Gastrocnemius medialis (tissue), 4 donors: ENCODE measurements at regions not wholly inside any gene's neighbourhood (a gene's known extent, or its start where the extent isn't known, plus 50 kb on each side); places are given as distances from the start of the nearest gene placed in this dataset.

Source experiments
- POLR2A ChIP-seq, 2 donors: fragments of 450-650 bp; IDR thresholded peaks; one replicate each; pipeline ENCODE4 v1.6.1; 2017; ENCODE audit warnings: antibody characterized with exemption in 2 of 2, mild to moderate bottlenecking in 2 of 2, moderate library complexity in 2 of 2
- TF ChIP-seq, protein P1 (sequence below), 5 experiments: fragments of 450-650 bp in 3 of 5; fragments of 200-600 bp in 2 of 5; sonication (generic) in 2 of 5; IDR thresholded peaks in 4 of 5; conservative IDR thresholded peaks in 1 of 5; 1 replicate in 4 of 5; 2 replicates in 1 of 5; pipeline ENCODE4 v1.5.1; 2016 to 2019; ENCODE audit warnings: antibody characterized with exemption in 5 of 5, mild to moderate bottlenecking in 3 of 5, moderate library complexity in 3 of 5

GRCh38 chr14:39860596-39861228 is 428.5 kb upstream of the FBXO33 start:
- TF ChIP-seq POLR2A (IDR thresholded peaks at IDR 0.05), result no peak
- TF ChIP-seq, protein P1, sequence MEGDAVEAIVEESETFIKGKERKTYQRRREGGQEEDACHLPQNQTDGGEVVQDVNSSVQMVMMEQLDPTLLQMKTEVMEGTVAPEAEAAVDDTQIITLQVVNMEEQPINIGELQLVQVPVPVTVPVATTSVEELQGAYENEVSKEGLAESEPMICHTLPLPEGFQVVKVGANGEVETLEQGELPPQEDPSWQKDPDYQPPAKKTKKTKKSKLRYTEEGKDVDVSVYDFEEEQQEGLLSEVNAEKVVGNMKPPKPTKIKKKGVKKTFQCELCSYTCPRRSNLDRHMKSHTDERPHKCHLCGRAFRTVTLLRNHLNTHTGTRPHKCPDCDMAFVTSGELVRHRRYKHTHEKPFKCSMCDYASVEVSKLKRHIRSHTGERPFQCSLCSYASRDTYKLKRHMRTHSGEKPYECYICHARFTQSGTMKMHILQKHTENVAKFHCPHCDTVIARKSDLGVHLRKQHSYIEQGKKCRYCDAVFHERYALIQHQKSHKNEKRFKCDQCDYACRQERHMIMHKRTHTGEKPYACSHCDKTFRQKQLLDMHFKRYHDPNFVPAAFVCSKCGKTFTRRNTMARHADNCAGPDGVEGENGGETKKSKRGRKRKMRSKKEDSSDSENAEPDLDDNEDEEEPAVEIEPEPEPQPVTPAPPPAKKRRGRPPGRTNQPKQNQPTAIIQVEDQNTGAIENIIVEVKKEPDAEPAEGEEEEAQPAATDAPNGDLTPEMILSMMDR (IDR thresholded peaks at IDR 0.05 in 4 of 5, conservative IDR thresholded peaks at IDR 0.05 in 1 of 5), result no peak
